Kidney (tissue), 13 donors: ENCODE measurements at regions not wholly inside any gene's neighbourhood (a gene's known extent, or its start where the extent isn't known, plus 50 kb on each side); places are given as distances from the start of the nearest gene placed in this dataset.

Experiments used
- DNase-seq, 5 donors: peaks; one replicate each; pipeline ENCODE4 v3.0.0-alpha.2; 2013 to 2020
- FAIRE-seq: peaks from 2 replicates; lab custom pipeline; 2012; peaks lifted over from hg19 to GRCh38; lab: Jason Lieb, UNC
- H3K27ac ChIP-seq, 2 donors: one replicate each; pipeline ENCODE4 v1.7.0; 2013; ENCODE audit warnings: low read depth in 2 of 2, low read length in 2 of 2, inconsistent platforms in 1 of 2
- H3K27me3 ChIP-seq: one replicate; pipeline ENCODE4 v1.7.1; 2013; ENCODE audit warnings: low read length, inconsistent platforms; ENCODE audit not compliant: control insufficient read depth, insufficient read depth
- H3K36me3 ChIP-seq, 3 donors: one replicate each; pipeline versions ENCODE4 v1.7.0 to v1.7.1; 2013; ENCODE audit warnings: low read length in 3 of 3, control low read depth in 1 of 3, inconsistent platforms in 1 of 3; ENCODE audit not compliant: insufficient read depth in 3 of 3, control insufficient read depth in 2 of 3
- H3K4me1 ChIP-seq, 3 donors: one replicate each; pipeline versions ENCODE4 v1.7.0 to v1.7.1; 2013; ENCODE audit warnings: low read length in 3 of 3, inconsistent platforms in 1 of 3, low read depth in 1 of 3; ENCODE audit not compliant: control insufficient read depth in 2 of 3, insufficient read depth in 2 of 3
- H3K4me3 ChIP-seq, 3 donors: one replicate each; pipeline versions ENCODE4 v1.7.0 to v1.8.1; 2013; ENCODE audit warnings: low read length in 3 of 3, control low read depth in 1 of 3, inconsistent platforms in 1 of 3
- H3K9ac ChIP-seq, 3 donors: one replicate each; pipeline versions ENCODE4 v1.7.0 to v1.7.1; 2013; ENCODE audit warnings: low read length in 3 of 3, control low read depth in 1 of 3, inconsistent platforms in 1 of 3
- H3K9me3 ChIP-seq, 3 donors: one replicate each; pipeline versions ENCODE4 v1.7.0 to v1.7.1; 2013; ENCODE audit warnings: low read length in 3 of 3, control low read depth in 1 of 3, inconsistent platforms in 1 of 3; ENCODE audit not compliant: control insufficient read depth in 2 of 3, insufficient read depth in 1 of 3
- intact Hi-C: fragments of 100-400 bp; cut with DNase I; formaldehyde crosslinking; loops from one replicate; pipeline ENCODE4 v1.11.1; 2022
- TF ChIP-seq, protein P1 (sequence below): IDR thresholded peaks from 3 replicates; pipeline ENCODE4 v1.5.1; 2012; ENCODE audit warnings: mild to moderate bottlenecking, moderate library complexity, borderline replicate concordance; ENCODE audit not compliant: insufficient read depth; ENCODE audit errors: extremely low read depth
- donor health status: control.
- donor health status: control.
- donor health status: control.
- donor health status: control.
- donor health status: control.
- donor health status: DM: yes; HTN: yes; CAD: no.
- donor health status: Normal renal cell carcinoma (clear cell type).

GRCh38 chr18:67219821-67220220 is 296.7 kb downstream of the DSEL start:
- intact Hi-C loops: loop anchor here (5.0 kb wide), 1 partner anchor 1442 kb away; no protein-coding TSS in a partner anchor
- H3K27me3 ChIP-seq: no peaks in the 10 kb centered on the region
- DNase-seq: no peak

DNA sequence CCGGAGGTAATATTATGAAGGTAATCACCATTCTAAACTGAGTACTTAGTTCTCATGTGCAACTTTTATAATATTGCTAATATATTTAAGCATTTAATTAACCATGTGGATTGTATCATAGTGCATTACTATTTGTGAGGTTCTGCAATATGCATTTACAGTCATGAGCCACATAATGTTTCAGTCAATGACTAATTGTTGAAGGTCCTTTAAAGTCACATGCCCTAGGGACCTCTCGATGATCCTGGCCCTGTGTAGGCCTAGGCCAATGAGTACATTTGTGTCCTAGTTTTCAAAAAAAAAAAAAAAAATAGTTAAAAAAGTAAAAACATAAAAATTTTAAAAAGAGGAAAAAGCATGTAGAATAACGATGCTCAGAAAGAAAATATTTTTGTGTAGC is 298.0 kb downstream of the DSEL start:
- intact Hi-C loops: loop anchor here (5.0 kb wide), 1 partner anchor 1444 kb away; no protein-coding TSS in a partner anchor

More at GRCh38 chr18:67219821-67220220, 296.7 kb downstream of the DSEL start:
- no peak overlapping the region for H3K9ac ChIP-seq
- no peaks in the 10 kb centered on the region for H3K36me3 ChIP-seq
- no peak overlapping the region for H3K27ac ChIP-seq
- TF ChIP-seq, protein P1, sequence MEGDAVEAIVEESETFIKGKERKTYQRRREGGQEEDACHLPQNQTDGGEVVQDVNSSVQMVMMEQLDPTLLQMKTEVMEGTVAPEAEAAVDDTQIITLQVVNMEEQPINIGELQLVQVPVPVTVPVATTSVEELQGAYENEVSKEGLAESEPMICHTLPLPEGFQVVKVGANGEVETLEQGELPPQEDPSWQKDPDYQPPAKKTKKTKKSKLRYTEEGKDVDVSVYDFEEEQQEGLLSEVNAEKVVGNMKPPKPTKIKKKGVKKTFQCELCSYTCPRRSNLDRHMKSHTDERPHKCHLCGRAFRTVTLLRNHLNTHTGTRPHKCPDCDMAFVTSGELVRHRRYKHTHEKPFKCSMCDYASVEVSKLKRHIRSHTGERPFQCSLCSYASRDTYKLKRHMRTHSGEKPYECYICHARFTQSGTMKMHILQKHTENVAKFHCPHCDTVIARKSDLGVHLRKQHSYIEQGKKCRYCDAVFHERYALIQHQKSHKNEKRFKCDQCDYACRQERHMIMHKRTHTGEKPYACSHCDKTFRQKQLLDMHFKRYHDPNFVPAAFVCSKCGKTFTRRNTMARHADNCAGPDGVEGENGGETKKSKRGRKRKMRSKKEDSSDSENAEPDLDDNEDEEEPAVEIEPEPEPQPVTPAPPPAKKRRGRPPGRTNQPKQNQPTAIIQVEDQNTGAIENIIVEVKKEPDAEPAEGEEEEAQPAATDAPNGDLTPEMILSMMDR: no peak
- no peak for FAIRE-seq
- no peaks in the 10 kb centered on the region for H3K4me1 ChIP-seq
- H3K4me3 ChIP-seq: no peak overlapping the region
- no peaks in the 10 kb centered on the region for H3K9me3 ChIP-seq

DNA sequence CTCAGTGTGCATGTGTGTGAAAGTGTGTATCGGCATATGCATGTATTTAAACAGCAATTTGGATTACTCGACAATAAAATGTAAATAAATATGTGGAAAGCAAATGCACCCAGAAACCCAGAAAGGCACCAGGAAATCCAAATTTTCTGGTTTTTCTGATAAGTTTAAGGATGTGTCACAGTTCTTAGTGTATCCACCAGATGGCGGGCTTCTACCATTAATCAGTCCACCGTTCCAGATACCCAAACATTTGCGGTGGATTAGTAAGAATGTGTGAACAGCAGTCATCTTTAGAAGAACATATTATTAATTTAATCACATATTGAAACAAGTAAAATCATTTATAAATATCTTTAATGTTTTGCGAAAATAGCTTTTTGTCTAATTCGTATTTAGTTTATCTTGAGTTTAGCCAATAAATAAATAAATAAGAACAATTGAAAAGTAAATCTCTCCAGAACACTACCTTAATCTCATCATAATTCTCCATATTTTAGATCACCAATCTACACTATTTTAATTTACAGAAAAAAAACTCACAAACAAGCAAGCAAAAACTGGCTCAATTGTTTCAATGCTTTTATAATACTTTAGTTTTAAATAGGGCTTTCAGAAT is 298.9 kb downstream of the DSEL start:
- TF ChIP-seq, protein P1: peak; percentile 74
- Histone ChIP-seq H3K36me3 (no peaks in the 10 kb centered on the region), H3K4me1 (no peaks in the 10 kb centered on the region), H3K9ac (no peak overlapping the region), H3K4me3 (no peak overlapping the region), H3K27me3 (no peaks in the 10 kb centered on the region), H3K9me3 (no peaks in the 10 kb centered on the region), H3K27ac (no peak overlapping the region)
- intact Hi-C loops: loop anchor here (5.0 kb wide), 1 partner anchor 1445 kb away; no protein-coding TSS in a partner anchor
- peak in 4 of 5 donors; percentile 42 to 72 (median 54) for DNase-seq
- peak; percentile 97 for FAIRE-seq

More for the DNA sequence above, 298.0 kb downstream of the DSEL start:
- Histone ChIP-seq H3K4me1 (no peaks in the 10 kb centered on the region), H3K9me3 (no peaks in the 10 kb centered on the region), H3K4me3 (no peak overlapping the region), H3K36me3 (no peaks in the 10 kb centered on the region), H3K27me3 (no peaks in the 10 kb centered on the region), H3K27ac (no peak overlapping the region), H3K9ac (no peak overlapping the region)
- TF ChIP-seq, protein P1: no peak
- FAIRE-seq (no peak), DNase-seq (no peak)
